HL-60/S4 treated with retinoic acid at 250 ng/mL for 4 days and 3 days (cell line): ENCODE measurements at regions not wholly inside any gene's neighbourhood (a gene's known extent, or its start where the extent isn't known, plus 50 kb on each side); places are given as distances from the start of the nearest gene placed in this dataset.

Experiments used
- in situ Hi-C: fragments of 300-500 bp; cut with MboI; formaldehyde crosslinking; loops from 2 replicates; pipeline ENCODE4 v1.7.0; 2022; ENCODE audit warnings: low sequenced_read_pairs

GRCh38 chr6:10307028-10307427 lies 107.8 kb downstream of the TFAP2A start:
- in situ Hi-C loops: no loop called here

- in situ Hi-C loops: no loop called here
Measured at GRCh38 chr6:10305790-10306415, 109.0 kb downstream of the TFAP2A start.

- in situ Hi-C loops: no loop called here
Measured at GRCh38 chr6:10303608-10304506, 111.0 kb downstream of the TFAP2A start.

- in situ Hi-C loops: no loop called here
Measured at GRCh38 chr6:10302566-10303235, 112.2 kb downstream of the TFAP2A start.

GRCh38 chr6:10300071-10300470 lies 114.8 kb downstream of the TFAP2A start:
- in situ Hi-C loops: no loop called here

- in situ Hi-C loops: no loop called here
Measured at GRCh38 chr6:10297832-10298231, 117.0 kb downstream of the TFAP2A start.

GRCh38 chr6:10278746-10279145 lies 136.1 kb downstream of the TFAP2A start:
- in situ Hi-C loops: no loop called here

GRCh38 chr6:10276660-10277287 lies 138.1 kb downstream of the TFAP2A start:
- in situ Hi-C loops: no loop called here

- in situ Hi-C loops: no loop called here
Measured at GRCh38 chr6:10276106-10276505, 138.8 kb downstream of the TFAP2A start.

GRCh38 chr6:10272591-10272990 lies 142.3 kb downstream of the TFAP2A start:
- in situ Hi-C loops: no loop called here

- in situ Hi-C loops: no loop called here
Measured at GRCh38 chr6:10271982-10272381, 142.9 kb downstream of the TFAP2A start.

- in situ Hi-C loops: no loop called here
Measured at GRCh38 chr6:10269814-10270472, 144.9 kb downstream of the TFAP2A start.

- in situ Hi-C loops: no loop called here
Measured at GRCh38 chr6:10268611-10269310, 146.1 kb downstream of the TFAP2A start.

- in situ Hi-C loops: no loop called here
Measured at GRCh38 chr6:10268111-10268510, 146.8 kb downstream of the TFAP2A start.

GRCh38 chr6:10266462-10266861 lies 148.4 kb downstream of the TFAP2A start:
- in situ Hi-C loops: no loop called here

GRCh38 chr6:10266061-10266460 lies 148.8 kb downstream of the TFAP2A start:
- in situ Hi-C loops: no loop called here

- in situ Hi-C loops: no loop called here
Measured at GRCh38 chr6:10262505-10262904, 152.4 kb downstream of the TFAP2A start.

- in situ Hi-C loops: no loop called here
Measured at GRCh38 chr6:10259671-10260070, 155.2 kb downstream of the TFAP2A start.

GRCh38 chr6:10258341-10258740 lies 156.5 kb downstream of the TFAP2A start:
- in situ Hi-C loops: no loop called here

- in situ Hi-C loops: no loop called here
Measured at GRCh38 chr6:10256113-10256690, 158.7 kb downstream of the TFAP2A start.
